ENCODE measurements at regions not wholly inside any gene's neighbourhood (a gene's known extent, or its start where the extent isn't known, plus 50 kb on each side); places are given as distances from the start of the nearest gene placed in this dataset.

- TF ChIP-seq, protein P1, sequence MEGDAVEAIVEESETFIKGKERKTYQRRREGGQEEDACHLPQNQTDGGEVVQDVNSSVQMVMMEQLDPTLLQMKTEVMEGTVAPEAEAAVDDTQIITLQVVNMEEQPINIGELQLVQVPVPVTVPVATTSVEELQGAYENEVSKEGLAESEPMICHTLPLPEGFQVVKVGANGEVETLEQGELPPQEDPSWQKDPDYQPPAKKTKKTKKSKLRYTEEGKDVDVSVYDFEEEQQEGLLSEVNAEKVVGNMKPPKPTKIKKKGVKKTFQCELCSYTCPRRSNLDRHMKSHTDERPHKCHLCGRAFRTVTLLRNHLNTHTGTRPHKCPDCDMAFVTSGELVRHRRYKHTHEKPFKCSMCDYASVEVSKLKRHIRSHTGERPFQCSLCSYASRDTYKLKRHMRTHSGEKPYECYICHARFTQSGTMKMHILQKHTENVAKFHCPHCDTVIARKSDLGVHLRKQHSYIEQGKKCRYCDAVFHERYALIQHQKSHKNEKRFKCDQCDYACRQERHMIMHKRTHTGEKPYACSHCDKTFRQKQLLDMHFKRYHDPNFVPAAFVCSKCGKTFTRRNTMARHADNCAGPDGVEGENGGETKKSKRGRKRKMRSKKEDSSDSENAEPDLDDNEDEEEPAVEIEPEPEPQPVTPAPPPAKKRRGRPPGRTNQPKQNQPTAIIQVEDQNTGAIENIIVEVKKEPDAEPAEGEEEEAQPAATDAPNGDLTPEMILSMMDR (IDR thresholded peaks at IDR 0.05) = no peak
- TF ChIP-seq ZFX (IDR thresholded peaks at IDR 0.05; ENCODE audit: borderline replicate concordance) = no peak
Observed at GRCh38 chr10:53690524-53691240, 918.1 kb upstream of the MBL2 start.

All from 22Rv1 (cell line).